GM12865 (cell line): ENCODE measurements at regions not wholly inside any gene's neighbourhood (a gene's known extent, or its start where the extent isn't known, plus 50 kb on each side); places are given as distances from the start of the nearest gene placed in this dataset.

ENCODE experiments used
- DNase-seq: peaks from one replicate; pipeline ENCODE4 v3.0.0; 2010; ENCODE audit warnings: low read depth
- H3K4me3 ChIP-seq: 2 replicates; pipeline ENCODE4 v1.5.1; 2011; ENCODE audit warnings: mild to moderate bottlenecking, low read depth, low read length, control low read depth
- TF ChIP-seq, protein P1 (sequence below): IDR thresholded peaks from 2 replicates; pipeline ENCODE4 v1.5.1; 2011; ENCODE audit warnings: low read length, control low read depth, low read depth, inconsistent platforms; ENCODE audit not compliant: insufficient read depth; ENCODE audit errors: missing control alignments

GRCh38 chr1:181987996-181988395, 73.5 kb downstream of the ZNF648 start:
- H3K4me3 ChIP-seq, result no peak overlapping the region
- no peak for DNase-seq
- TF ChIP-seq, protein P1, sequence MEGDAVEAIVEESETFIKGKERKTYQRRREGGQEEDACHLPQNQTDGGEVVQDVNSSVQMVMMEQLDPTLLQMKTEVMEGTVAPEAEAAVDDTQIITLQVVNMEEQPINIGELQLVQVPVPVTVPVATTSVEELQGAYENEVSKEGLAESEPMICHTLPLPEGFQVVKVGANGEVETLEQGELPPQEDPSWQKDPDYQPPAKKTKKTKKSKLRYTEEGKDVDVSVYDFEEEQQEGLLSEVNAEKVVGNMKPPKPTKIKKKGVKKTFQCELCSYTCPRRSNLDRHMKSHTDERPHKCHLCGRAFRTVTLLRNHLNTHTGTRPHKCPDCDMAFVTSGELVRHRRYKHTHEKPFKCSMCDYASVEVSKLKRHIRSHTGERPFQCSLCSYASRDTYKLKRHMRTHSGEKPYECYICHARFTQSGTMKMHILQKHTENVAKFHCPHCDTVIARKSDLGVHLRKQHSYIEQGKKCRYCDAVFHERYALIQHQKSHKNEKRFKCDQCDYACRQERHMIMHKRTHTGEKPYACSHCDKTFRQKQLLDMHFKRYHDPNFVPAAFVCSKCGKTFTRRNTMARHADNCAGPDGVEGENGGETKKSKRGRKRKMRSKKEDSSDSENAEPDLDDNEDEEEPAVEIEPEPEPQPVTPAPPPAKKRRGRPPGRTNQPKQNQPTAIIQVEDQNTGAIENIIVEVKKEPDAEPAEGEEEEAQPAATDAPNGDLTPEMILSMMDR, result no peak

GRCh38 chr1:181987334-181987895, 74.1 kb downstream of the ZNF648 start:
- TF ChIP-seq, protein P1, result no peak
- no peak for DNase-seq
- H3K4me3 ChIP-seq, result no peak overlapping the region

DNA sequence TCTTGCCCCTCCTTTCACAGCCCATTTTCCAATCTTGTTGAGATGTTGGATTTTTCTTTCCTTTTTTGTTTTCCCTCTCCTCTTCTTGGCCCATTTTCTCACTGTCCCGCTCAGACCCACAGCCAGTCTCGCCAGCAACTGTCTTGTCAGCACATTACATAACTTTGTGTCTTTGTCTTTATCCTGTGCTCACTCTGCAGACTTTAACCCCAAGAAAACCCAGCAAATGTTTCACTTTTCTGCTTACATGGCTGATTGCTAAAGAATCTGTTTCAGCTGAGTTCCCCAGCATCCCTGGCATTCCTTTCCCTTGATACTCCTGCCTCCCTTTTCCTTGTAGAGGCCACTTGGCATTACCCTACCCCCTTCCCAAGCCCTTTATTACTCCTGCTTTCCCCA, 74.6 kb downstream of the ZNF648 start:
- DNase-seq, result no peak
- TF ChIP-seq, protein P1, result no peak
- H3K4me3 ChIP-seq, result no peak overlapping the region

GRCh38 chr1:181985936-181986906, 75.3 kb downstream of the ZNF648 start:
- no peak overlapping the region for H3K4me3 ChIP-seq

GRCh38 chr1:181985281-181985680, 76.2 kb downstream of the ZNF648 start:
- TF ChIP-seq, protein P1, result no peak
- no peak overlapping the region for H3K4me3 ChIP-seq
- no peak for DNase-seq

More at GRCh38 chr1:181985936-181986906, 75.3 kb downstream of the ZNF648 start:
- TF ChIP-seq, protein P1, result no peak
- DNase-seq, result no peak

GRCh38 chr1:181984006-181984405, 77.5 kb downstream of the ZNF648 start:
- DNase-seq, result no peak
- TF ChIP-seq, protein P1, result no peak
- no peak overlapping the region for H3K4me3 ChIP-seq
